Embryonic facial prominence (tissue), 1 donor: ENCODE measurements at regions not wholly inside any gene's neighbourhood (a gene's known extent, or its start where the extent isn't known, plus 50 kb on each side); places are given as distances from the start of the nearest gene placed in this dataset.

ENCODE experiments used
- DNase-seq: peaks from one replicate; pipeline ENCODE4 v3.0.0-alpha.2; 2016; ENCODE audit errors: extremely low spot score

- DNase-seq: no peak
These were observed 207.2 kb upstream of the NAALADL2 start for GRCh38 chr3:174651951-174652350.

- no peak for DNase-seq
These were observed 199.6 kb upstream of the NAALADL2 start for GRCh38 chr3:174659511-174659910.

- no peak for DNase-seq
These were observed 196.5 kb upstream of the NAALADL2 start for GRCh38 chr3:174662653-174663052.

GRCh38 chr3:174667386-174667785 is 191.7 kb upstream of the NAALADL2 start:
- no peak for DNase-seq

- DNase-seq: no peak
These were observed 183.7 kb upstream of the NAALADL2 start for GRCh38 chr3:174675406-174675805.

GRCh38 chr3:174681784-174682183 is 177.3 kb upstream of the NAALADL2 start:
- no peak for DNase-seq

GRCh38 chr3:174685796-174686195 is 173.3 kb upstream of the NAALADL2 start:
- DNase-seq: no peak

- DNase-seq: no peak
These were observed 161.8 kb upstream of the NAALADL2 start for GRCh38 chr3:174697310-174697709.

- no peak for DNase-seq
These were observed 158.4 kb upstream of the NAALADL2 start for GRCh38 chr3:174700736-174701135.

GRCh38 chr3:174710612-174711011 is 148.5 kb upstream of the NAALADL2 start:
- DNase-seq: no peak

GRCh38 chr3:174715386-174715785 is 143.7 kb upstream of the NAALADL2 start:
- DNase-seq: no peak

- no peak for DNase-seq
These were observed 142.1 kb upstream of the NAALADL2 start for GRCh38 chr3:174716956-174717505.

- no peak for DNase-seq
These were observed 138.4 kb upstream of the NAALADL2 start for GRCh38 chr3:174720717-174721116.

GRCh38 chr3:174725303-174725702 is 133.8 kb upstream of the NAALADL2 start:
- DNase-seq: no peak

- no peak for DNase-seq
These were observed 121.2 kb upstream of the NAALADL2 start for GRCh38 chr3:174737966-174738365.

GRCh38 chr3:174749143-174749542 is 110.0 kb upstream of the NAALADL2 start:
- DNase-seq: no peak

- no peak for DNase-seq
These were observed 103.0 kb upstream of the NAALADL2 start for GRCh38 chr3:174755833-174756829.

- DNase-seq: no peak
These were observed 100.2 kb upstream of the NAALADL2 start for GRCh38 chr3:174758943-174759342.

GRCh38 chr3:174767406-174767805 is 91.7 kb upstream of the NAALADL2 start:
- no peak for DNase-seq

GRCh38 chr3:174767853-174768382 is 91.2 kb upstream of the NAALADL2 start:
- no peak for DNase-seq

GRCh38 chr3:174769171-174769570 is 90.0 kb upstream of the NAALADL2 start:
- no peak for DNase-seq

- DNase-seq: no peak
These were observed 83.5 kb upstream of the NAALADL2 start for GRCh38 chr3:174775603-174776002.

- no peak for DNase-seq
These were observed 83.0 kb upstream of the NAALADL2 start for GRCh38 chr3:174776123-174776522.
